ENCODE measurements at regions not wholly inside any gene's neighbourhood (a gene's known extent, or its start where the extent isn't known, plus 50 kb on each side); places are given as distances from the start of the nearest gene placed in this dataset.

- Histone ChIP-seq H3K27me3 (no peaks in the 10 kb centered on the region), H3K9me3 (no peaks in the 10 kb centered on the region), H3K4me1 (no peaks in the 10 kb centered on the region), H3K4me3 (no peak overlapping the region), H3K27ac (no peak overlapping the region), H3K36me3 (no peaks in the 10 kb centered on the region)
- WGBS, 2 donors (ENCODE audit: low coverage in 1 of 2): 60% methylated on average over 1 of the region's 1 CpG; no CpG with 5 or more reads in 1 of the 2 donors
- in situ Hi-C loops (cut with MboI; ENCODE audit: low pct_ligation_motif_present in 1 of 4, low pct_unique_long_range_greater_than_20kb in 1 of 4, low sequenced_read_pairs in 3 of 4): no loop called here
- intact Hi-C loops (cut with DNase I; ENCODE audit: low total_unique reads): no loop called here
- no peak for DNase-seq
- no peak for TF ChIP-seq POLR2AphosphoS5 (IDR thresholded peaks at IDR 0.05)
- TF ChIP-seq POLR2A (IDR thresholded peaks at IDR 0.05): no peak
- TF ChIP-seq EP300 (IDR thresholded peaks at IDR 0.05; ENCODE audit: low read depth): no peak
- TF ChIP-seq CTCF (IDR thresholded peaks at IDR 0.05): no peak
Measured at GRCh38 chr9:103819936-103820335, 274.2 kb upstream of the SMC2 start.

DNA sequence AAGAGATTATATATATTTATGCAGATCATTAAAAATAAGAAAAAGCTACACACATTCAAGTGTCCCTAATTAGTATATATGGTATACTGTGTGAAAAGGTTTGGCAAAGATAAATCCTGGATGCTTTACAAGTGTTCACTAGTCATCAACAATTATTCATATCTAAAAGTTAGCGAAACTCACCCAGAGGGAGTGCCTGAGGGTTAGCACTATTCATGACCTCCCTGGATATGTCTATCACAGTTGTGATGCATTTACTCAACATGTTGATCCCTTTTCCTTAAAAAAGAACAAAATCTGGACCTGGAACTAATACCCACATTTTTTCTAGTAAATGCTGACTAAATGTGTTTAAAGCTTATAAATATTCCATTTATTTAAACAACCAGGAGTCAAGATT lies 273.0 kb upstream of the SMC2 start:
- Histone ChIP-seq H3K4me3 (no peak overlapping the region), H3K27ac (no peak overlapping the region), H3K27me3 (no peaks in the 10 kb centered on the region), H3K36me3 (no peaks in the 10 kb centered on the region), H3K9me3 (no peaks in the 10 kb centered on the region), H3K4me1 (no peaks in the 10 kb centered on the region)
- DNase-seq: no peak
- TF ChIP-seq CTCF (IDR thresholded peaks at IDR 0.05): no peak
- TF ChIP-seq POLR2A (IDR thresholded peaks at IDR 0.05): no peak
- no peak for TF ChIP-seq POLR2AphosphoS5 (IDR thresholded peaks at IDR 0.05)
- TF ChIP-seq EP300 (IDR thresholded peaks at IDR 0.05; ENCODE audit: low read depth): no peak
- intact Hi-C loops (cut with DNase I; ENCODE audit: low total_unique reads): no loop called here
- in situ Hi-C loops (cut with MboI; ENCODE audit: low pct_ligation_motif_present in 1 of 4, low pct_unique_long_range_greater_than_20kb in 1 of 4, low sequenced_read_pairs in 3 of 4): no loop called here
- WGBS, 2 donors (ENCODE audit: low coverage in 1 of 2): 92 to 100% methylated on average over 1 of the region's 1 CpG

GRCh38 chr9:103837940-103838339 lies 256.2 kb upstream of the SMC2 start:
- no peak for DNase-seq
- intact Hi-C loops (cut with DNase I; ENCODE audit: low total_unique reads): no loop called here
- in situ Hi-C loops (cut with MboI; ENCODE audit: low pct_ligation_motif_present in 1 of 4, low pct_unique_long_range_greater_than_20kb in 1 of 4, low sequenced_read_pairs in 3 of 4): no loop called here

DNA sequence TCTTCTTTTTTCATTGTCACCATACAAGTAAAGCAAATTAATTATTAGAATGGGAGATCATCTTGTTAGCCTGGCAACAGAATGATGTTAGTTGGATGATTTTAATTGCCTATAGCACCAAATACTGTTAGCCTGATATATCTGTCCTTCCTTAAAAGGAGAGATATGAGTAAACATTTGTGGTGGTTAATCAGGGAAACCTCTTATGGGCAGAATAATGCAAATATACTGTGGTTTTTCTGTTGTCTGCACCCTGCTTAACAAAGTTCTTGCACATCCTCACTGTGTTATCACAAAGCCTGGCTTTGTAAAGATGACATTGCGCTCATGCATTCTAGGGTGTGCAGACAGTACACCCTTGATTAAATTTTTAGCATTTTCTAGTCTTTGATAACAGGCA lies 254.9 kb upstream of the SMC2 start:
- in situ Hi-C loops (cut with MboI; ENCODE audit: low pct_ligation_motif_present in 1 of 4, low pct_unique_long_range_greater_than_20kb in 1 of 4, low sequenced_read_pairs in 3 of 4): no loop called here
- WGBS, 2 donors (ENCODE audit: low coverage in 1 of 2): 82 to 100% methylated on average over 1 of the region's 1 CpG
- TF ChIP-seq POLR2AphosphoS5 (IDR thresholded peaks at IDR 0.05) (no peak), EP300 (IDR thresholded peaks at IDR 0.05; ENCODE audit: low read depth) (no peak)
- no peak for DNase-seq
- Histone ChIP-seq H3K4me3 (no peak overlapping the region), H3K4me1 (no peaks in the 10 kb centered on the region), H3K27ac (no peak overlapping the region), H3K9me3 (no peaks in the 10 kb centered on the region), H3K36me3 (no peaks in the 10 kb centered on the region), H3K27me3 (no peaks in the 10 kb centered on the region)
- intact Hi-C loops (cut with DNase I; ENCODE audit: low total_unique reads): no loop called here

More at GRCh38 chr9:103837940-103838339, 256.2 kb upstream of the SMC2 start:
- H3K4me3 ChIP-seq: no peak overlapping the region
- no peak overlapping the region for H3K27ac ChIP-seq
- H3K36me3 ChIP-seq: no peaks in the 10 kb centered on the region
- TF ChIP-seq EP300 (IDR thresholded peaks at IDR 0.05; ENCODE audit: low read depth): no peak
- TF ChIP-seq CTCF (IDR thresholded peaks at IDR 0.05): no peak
- H3K9me3 ChIP-seq: no peaks in the 10 kb centered on the region
- H3K4me1 ChIP-seq: no peaks in the 10 kb centered on the region
- H3K27me3 ChIP-seq: no peaks in the 10 kb centered on the region
- 48% methylated on average over 1 of the region's 1 CpG; no CpG with 5 or more reads in 1 of the 2 donors for WGBS, 2 donors (ENCODE audit: low coverage in 1 of 2)

DNA sequence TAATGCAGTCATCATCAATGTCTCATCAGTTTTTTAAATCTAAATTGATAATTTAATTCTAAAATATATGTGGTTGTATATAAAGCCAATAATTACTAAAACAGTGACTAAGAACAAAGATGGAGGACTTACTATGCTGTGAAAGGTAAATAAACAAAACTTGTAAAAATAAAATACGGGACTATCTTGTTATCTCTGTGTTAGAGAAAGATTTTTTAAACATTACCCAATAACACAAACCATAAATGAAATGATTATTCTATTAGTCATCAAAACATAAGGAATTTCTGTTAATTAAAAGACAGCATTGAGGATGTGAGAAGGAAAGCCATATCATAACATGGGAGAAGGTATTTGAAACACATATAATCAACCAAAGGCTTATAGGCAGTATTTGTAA lies 226.2 kb upstream of the SMC2 start:
- WGBS, 2 donors (ENCODE audit: low coverage in 1 of 2): 66 to 78% methylated on average over 1 of the region's 1 CpG
- in situ Hi-C loops (cut with MboI; ENCODE audit: low pct_ligation_motif_present in 1 of 4, low pct_unique_long_range_greater_than_20kb in 1 of 4, low sequenced_read_pairs in 3 of 4): no loop called here
- no peaks in the 10 kb centered on the region for H3K9me3 ChIP-seq

More for the DNA sequence above, 226.2 kb upstream of the SMC2 start:
- no peaks in the 10 kb centered on the region for H3K27me3 ChIP-seq
- DNase-seq: no peak
- no peak overlapping the region for H3K4me3 ChIP-seq
- H3K27ac ChIP-seq: no peak overlapping the region
- no peaks in the 10 kb centered on the region for H3K36me3 ChIP-seq
- no peaks in the 10 kb centered on the region for H3K4me1 ChIP-seq
- intact Hi-C loops (cut with DNase I; ENCODE audit: low total_unique reads): no loop called here
- TF ChIP-seq CTCF (IDR thresholded peaks at IDR 0.05): no peak
- TF ChIP-seq POLR2AphosphoS5 (IDR thresholded peaks at IDR 0.05): no peak
- no peak for TF ChIP-seq EP300 (IDR thresholded peaks at IDR 0.05; ENCODE audit: low read depth)
- TF ChIP-seq POLR2A (IDR thresholded peaks at IDR 0.05): no peak

Measured in transverse colon (tissue), 4 donors.